GM12892 (cell line): ENCODE measurements at regions not wholly inside any gene's neighbourhood (a gene's known extent, or its start where the extent isn't known, plus 50 kb on each side); places are given as distances from the start of the nearest gene placed in this dataset.
"Not testable (repeated sequence)": the region's sequence is repeated elsewhere in the genome, so short reads cannot be mapped to it uniquely, and the experiment has no call there.

Source experiments
- DNase-seq: peaks from one replicate; pipeline ENCODE4 v3.0.0; 2011; ENCODE audit not compliant: insufficient read length
- FAIRE-seq: peaks from 2 replicates; lab custom pipeline; 2011; peaks lifted over from hg19 to GRCh38; lab: Jason Lieb, UNC
- POLR2A ChIP-seq: IDR thresholded peaks from 2 replicates; pipeline ENCODE4 v1.6.1; 2011; ENCODE audit warnings: low read depth, low read length, control low read depth
- POLR2AphosphoS5 ChIP-seq: IDR thresholded peaks from 2 replicates; pipeline ENCODE4 v1.6.1; 2011; ENCODE audit warnings: low read depth, low read length, control low read depth
- TAF1 ChIP-seq: IDR thresholded peaks from 2 replicates; pipeline ENCODE4 v1.6.1; 2011; ENCODE audit warnings: low read depth, mild to moderate bottlenecking, control low read depth, low read length, borderline replicate concordance

GRCh38 chr6:10081957-10082356 lies 332.9 kb downstream of the TFAP2A start:
- FAIRE-seq (no peak), DNase-seq (no peak)
- no peak for TF ChIP-seq POLR2AphosphoS5
- TF ChIP-seq POLR2A: no peak
- TF ChIP-seq TAF1: no peak

- no peak for FAIRE-seq
- TF ChIP-seq POLR2AphosphoS5 (no peak), TAF1 (no peak), POLR2A (no peak)
These were observed 333.8 kb downstream of the TFAP2A start for GRCh38 chr6:10081075-10081474.

GRCh38 chr6:10080561-10080960 lies 334.3 kb downstream of the TFAP2A start:
- DNase-seq: no peak
- TF ChIP-seq POLR2AphosphoS5 (no peak), TAF1 (no peak), POLR2A (no peak)
- FAIRE-seq: no peak

More at GRCh38 chr6:10081075-10081474, 333.8 kb downstream of the TFAP2A start:
- no peak for DNase-seq

- DNase-seq (no peak), FAIRE-seq (no peak)
- no peak for TF ChIP-seq TAF1
- no peak for TF ChIP-seq POLR2A
- TF ChIP-seq POLR2AphosphoS5: no peak
These were observed 336.3 kb downstream of the TFAP2A start for GRCh38 chr6:10078581-10078980.

- FAIRE-seq, DNase-seq: not testable (repeated sequence)
These were observed 340.1 kb downstream of the TFAP2A start for GRCh38 chr6:10074726-10075125.

- TF ChIP-seq POLR2AphosphoS5: no peak
- no peak for TF ChIP-seq TAF1
- TF ChIP-seq POLR2A: no peak
- no peak for FAIRE-seq
- no peak for DNase-seq
These were observed 341.5 kb downstream of the TFAP2A start for GRCh38 chr6:10073341-10073740.

- FAIRE-seq: no peak
- no peak for DNase-seq
- TF ChIP-seq POLR2A (no peak), TAF1 (no peak), POLR2AphosphoS5 (no peak)
These were observed 343.1 kb downstream of the TFAP2A start for GRCh38 chr6:10071631-10072220.

GRCh38 chr6:10060004-10060403 lies 354.9 kb downstream of the TFAP2A start:
- FAIRE-seq: no peak
- DNase-seq: no peak
- TF ChIP-seq POLR2AphosphoS5: no peak
- no peak for TF ChIP-seq TAF1
- no peak for TF ChIP-seq POLR2A

- DNase-seq: no peak
- no peak for TF ChIP-seq TAF1
- TF ChIP-seq POLR2A: no peak
- no peak for TF ChIP-seq POLR2AphosphoS5
- FAIRE-seq: no peak
These were observed 360.2 kb downstream of the TFAP2A start for GRCh38 chr6:10054672-10055071.

- TF ChIP-seq POLR2AphosphoS5 (no peak), POLR2A (no peak), TAF1 (no peak)
- DNase-seq (no peak), FAIRE-seq (no peak)
These were observed 363.6 kb downstream of the TFAP2A start for GRCh38 chr6:10051283-10051682.

GRCh38 chr6:10048370-10049297 lies 366.2 kb downstream of the TFAP2A start:
- DNase-seq: no peak
- no peak for FAIRE-seq
- no peak for TF ChIP-seq POLR2AphosphoS5
- no peak for TF ChIP-seq TAF1
- no peak for TF ChIP-seq POLR2A

GRCh38 chr6:10042280-10042679 lies 372.6 kb downstream of the TFAP2A start:
- DNase-seq: no peak
- FAIRE-seq: no peak
- no peak for TF ChIP-seq POLR2A
- TF ChIP-seq TAF1: no peak
- TF ChIP-seq POLR2AphosphoS5: no peak
